ENCODE measurements at regions not wholly inside any gene's neighbourhood (a gene's known extent, or its start where the extent isn't known, plus 50 kb on each side); places are given as distances from the start of the nearest gene placed in this dataset.
"Not testable (repeated sequence)": the region's sequence is repeated elsewhere in the genome, so short reads cannot be mapped to it uniquely, and the experiment has no call there.

- DNase-seq = no peak
- in situ Hi-C loops (cut with MboI; ENCODE audit: low pct_unique_long_range_greater_than_20kb, low sequenced_read_pairs) = no loop called here
Measured at GRCh38 chr3:94619643-94620042, 556.8 kb downstream of the NSUN3 start.

- in situ Hi-C loops (cut with MboI; ENCODE audit: low pct_unique_long_range_greater_than_20kb, low sequenced_read_pairs) = no loop called here
- no peak for DNase-seq
Measured at GRCh38 chr3:94626573-94626972, 563.7 kb downstream of the NSUN3 start.

- no peak for DNase-seq
- in situ Hi-C loops (cut with MboI; ENCODE audit: low pct_unique_long_range_greater_than_20kb, low sequenced_read_pairs) = no loop called here
Measured at GRCh38 chr3:94627689-94628088, 564.8 kb downstream of the NSUN3 start.

GRCh38 chr3:94643400-94643799, 580.5 kb downstream of the NSUN3 start:
- in situ Hi-C loops (cut with MboI; ENCODE audit: low pct_unique_long_range_greater_than_20kb, low sequenced_read_pairs) = no loop called here
- DNase-seq = no peak

GRCh38 chr3:94645790-94646189, 582.9 kb downstream of the NSUN3 start:
- in situ Hi-C loops (cut with MboI; ENCODE audit: low pct_unique_long_range_greater_than_20kb, low sequenced_read_pairs) = no loop called here
- no peak for DNase-seq

- in situ Hi-C loops (cut with MboI; ENCODE audit: low pct_unique_long_range_greater_than_20kb, low sequenced_read_pairs) = no loop called here
- DNase-seq = no peak
Measured at GRCh38 chr3:94647131-94647530, 584.3 kb downstream of the NSUN3 start.

- DNase-seq; in situ Hi-C loops (cut with MboI; ENCODE audit: low pct_unique_long_range_greater_than_20kb, low sequenced_read_pairs): not testable (repeated sequence)
Measured at GRCh38 chr3:94648270-94649180, 585.7 kb downstream of the NSUN3 start.

GRCh38 chr3:94654096-94654495, 591.2 kb downstream of the NSUN3 start:
- DNase-seq = no peak
- in situ Hi-C loops (cut with MboI; ENCODE audit: low pct_unique_long_range_greater_than_20kb, low sequenced_read_pairs) = no loop called here

- DNase-seq = no peak
Measured at GRCh38 chr3:94665922-94666321, 603.1 kb downstream of the NSUN3 start.

GRCh38 chr3:94671078-94671477, 608.2 kb downstream of the NSUN3 start:
- in situ Hi-C loops (cut with MboI; ENCODE audit: low pct_unique_long_range_greater_than_20kb, low sequenced_read_pairs) = no loop called here
- no peak for DNase-seq

More at GRCh38 chr3:94665922-94666321, 603.1 kb downstream of the NSUN3 start:
- in situ Hi-C loops (cut with MboI; ENCODE audit: low pct_unique_long_range_greater_than_20kb, low sequenced_read_pairs) = no loop called here

GRCh38 chr3:94673876-94674275, 611.0 kb downstream of the NSUN3 start:
- in situ Hi-C loops (cut with MboI; ENCODE audit: low pct_unique_long_range_greater_than_20kb, low sequenced_read_pairs) = no loop called here
- no peak for DNase-seq

- in situ Hi-C loops (cut with MboI; ENCODE audit: low pct_unique_long_range_greater_than_20kb, low sequenced_read_pairs) = no loop called here
- DNase-seq = no peak
Measured at GRCh38 chr3:94686208-94686607, 623.3 kb downstream of the NSUN3 start.

- in situ Hi-C loops (cut with MboI; ENCODE audit: low pct_unique_long_range_greater_than_20kb, low sequenced_read_pairs) = no loop called here
- DNase-seq = no peak
Measured at GRCh38 chr3:94693997-94694640, 631.3 kb downstream of the NSUN3 start.

- DNase-seq = no peak
- in situ Hi-C loops (cut with MboI; ENCODE audit: low pct_unique_long_range_greater_than_20kb, low sequenced_read_pairs) = no loop called here
Measured at GRCh38 chr3:94694894-94695293, 632.0 kb downstream of the NSUN3 start.

GRCh38 chr3:94704467-94704866, 641.6 kb downstream of the NSUN3 start:
- in situ Hi-C loops (cut with MboI; ENCODE audit: low pct_unique_long_range_greater_than_20kb, low sequenced_read_pairs) = no loop called here

GRCh38 chr3:94709249-94709902, 646.5 kb downstream of the NSUN3 start:
- in situ Hi-C loops (cut with MboI; ENCODE audit: low pct_unique_long_range_greater_than_20kb, low sequenced_read_pairs) = no loop called here
- no peak for DNase-seq

More at GRCh38 chr3:94704467-94704866, 641.6 kb downstream of the NSUN3 start:
- no peak for DNase-seq

GRCh38 chr3:94714194-94714593, 651.3 kb downstream of the NSUN3 start:
- no peak for DNase-seq
- in situ Hi-C loops (cut with MboI; ENCODE audit: low pct_unique_long_range_greater_than_20kb, low sequenced_read_pairs) = no loop called here

GRCh38 chr3:94716326-94717018, 653.6 kb downstream of the NSUN3 start:
- in situ Hi-C loops (cut with MboI; ENCODE audit: low pct_unique_long_range_greater_than_20kb, low sequenced_read_pairs) = no loop called here
- DNase-seq = no peak

GRCh38 chr3:94734206-94734605, 671.3 kb downstream of the NSUN3 start:
- no peak for DNase-seq
- in situ Hi-C loops (cut with MboI; ENCODE audit: low pct_unique_long_range_greater_than_20kb, low sequenced_read_pairs) = no loop called here
